ENCODE measurements at regions not wholly inside any gene's neighbourhood (a gene's known extent, or its start where the extent isn't known, plus 50 kb on each side); places are given as distances from the start of the nearest gene placed in this dataset.
"Not testable (repeated sequence)": the region's sequence is repeated elsewhere in the genome, so short reads cannot be mapped to it uniquely, and the experiment has no call there.

DNA sequence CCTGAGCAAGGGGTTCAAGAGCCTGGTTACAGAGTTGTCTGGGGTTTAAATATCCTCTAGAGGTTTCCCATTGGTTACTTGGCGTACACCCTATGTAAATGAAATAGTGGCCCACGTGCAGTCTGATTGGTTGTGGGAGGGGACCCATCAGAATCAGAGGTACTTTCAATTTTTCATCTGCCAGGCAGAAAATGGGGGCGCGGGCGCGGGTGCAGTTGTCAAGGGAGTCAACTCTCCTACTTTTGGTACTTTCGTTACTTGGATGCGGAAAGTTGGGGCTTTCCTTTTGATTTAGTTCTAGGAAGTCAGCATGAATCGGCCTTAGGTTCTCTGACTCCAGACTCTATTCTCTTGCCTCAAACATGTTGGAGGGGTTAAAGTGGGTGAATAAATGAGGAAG, 83.2 kb downstream of the DNAJB9 start:
- Mint-ChIP-seq H3K27ac (no peak overlapping the region), H3K36me3 (ENCODE audit: low read depth) (no peaks in the 10 kb centered on the region), H3K9me3 (no peaks in the 10 kb centered on the region), H3K27me3 (no peaks in the 10 kb centered on the region), H3K4me3 (no peak overlapping the region), H3K4me1 (ENCODE audit: low read depth) (no peaks in the 10 kb centered on the region)
- ChIA-PET POLR2A (no interaction called here), CTCF (no interaction called here)
- ATAC-seq: no peak
- intact Hi-C loops (cut with micrococcal nuclease): no loop called here
- no peak for DNase-seq
- TF ChIP-seq, protein P1, sequence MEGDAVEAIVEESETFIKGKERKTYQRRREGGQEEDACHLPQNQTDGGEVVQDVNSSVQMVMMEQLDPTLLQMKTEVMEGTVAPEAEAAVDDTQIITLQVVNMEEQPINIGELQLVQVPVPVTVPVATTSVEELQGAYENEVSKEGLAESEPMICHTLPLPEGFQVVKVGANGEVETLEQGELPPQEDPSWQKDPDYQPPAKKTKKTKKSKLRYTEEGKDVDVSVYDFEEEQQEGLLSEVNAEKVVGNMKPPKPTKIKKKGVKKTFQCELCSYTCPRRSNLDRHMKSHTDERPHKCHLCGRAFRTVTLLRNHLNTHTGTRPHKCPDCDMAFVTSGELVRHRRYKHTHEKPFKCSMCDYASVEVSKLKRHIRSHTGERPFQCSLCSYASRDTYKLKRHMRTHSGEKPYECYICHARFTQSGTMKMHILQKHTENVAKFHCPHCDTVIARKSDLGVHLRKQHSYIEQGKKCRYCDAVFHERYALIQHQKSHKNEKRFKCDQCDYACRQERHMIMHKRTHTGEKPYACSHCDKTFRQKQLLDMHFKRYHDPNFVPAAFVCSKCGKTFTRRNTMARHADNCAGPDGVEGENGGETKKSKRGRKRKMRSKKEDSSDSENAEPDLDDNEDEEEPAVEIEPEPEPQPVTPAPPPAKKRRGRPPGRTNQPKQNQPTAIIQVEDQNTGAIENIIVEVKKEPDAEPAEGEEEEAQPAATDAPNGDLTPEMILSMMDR (IDR thresholded peaks at IDR 0.05): no peak

DNA sequence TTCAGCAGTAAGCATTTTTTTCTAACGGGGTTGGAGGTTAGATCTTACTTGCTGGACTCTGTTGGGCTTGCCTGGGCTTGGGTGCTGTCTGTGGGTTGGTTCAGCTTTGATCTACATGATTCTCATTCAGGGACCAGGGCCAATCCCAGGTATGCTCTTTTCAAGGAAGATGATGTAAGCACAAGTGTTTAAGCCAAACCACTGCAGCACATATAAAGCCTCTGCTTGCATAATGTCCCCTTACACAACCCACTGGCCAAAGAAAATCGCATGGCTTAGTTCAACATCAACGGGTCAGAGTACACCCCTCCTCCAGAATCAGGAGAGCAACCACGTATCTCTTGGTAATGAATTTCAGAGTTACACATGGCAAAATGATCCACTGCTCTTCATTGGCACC, 83.9 kb downstream of the DNAJB9 start:
- DNase-seq: no peak
- no peaks in the 10 kb centered on the region for H3K27me3 Mint-ChIP-seq
- CTCF ChIA-PET: no interaction called here
- H3K36me3 Mint-ChIP-seq (ENCODE audit: low read depth): no peaks in the 10 kb centered on the region
- POLR2A ChIA-PET: no interaction called here
- no peak for ATAC-seq
- no peak overlapping the region for H3K4me3 Mint-ChIP-seq
- H3K4me1 Mint-ChIP-seq (ENCODE audit: low read depth): no peaks in the 10 kb centered on the region
- intact Hi-C loops (cut with micrococcal nuclease): no loop called here
- H3K27ac Mint-ChIP-seq: no peak overlapping the region
- TF ChIP-seq, protein P1 (IDR thresholded peaks at IDR 0.05): no peak
- H3K9me3 Mint-ChIP-seq: no peaks in the 10 kb centered on the region

DNA sequence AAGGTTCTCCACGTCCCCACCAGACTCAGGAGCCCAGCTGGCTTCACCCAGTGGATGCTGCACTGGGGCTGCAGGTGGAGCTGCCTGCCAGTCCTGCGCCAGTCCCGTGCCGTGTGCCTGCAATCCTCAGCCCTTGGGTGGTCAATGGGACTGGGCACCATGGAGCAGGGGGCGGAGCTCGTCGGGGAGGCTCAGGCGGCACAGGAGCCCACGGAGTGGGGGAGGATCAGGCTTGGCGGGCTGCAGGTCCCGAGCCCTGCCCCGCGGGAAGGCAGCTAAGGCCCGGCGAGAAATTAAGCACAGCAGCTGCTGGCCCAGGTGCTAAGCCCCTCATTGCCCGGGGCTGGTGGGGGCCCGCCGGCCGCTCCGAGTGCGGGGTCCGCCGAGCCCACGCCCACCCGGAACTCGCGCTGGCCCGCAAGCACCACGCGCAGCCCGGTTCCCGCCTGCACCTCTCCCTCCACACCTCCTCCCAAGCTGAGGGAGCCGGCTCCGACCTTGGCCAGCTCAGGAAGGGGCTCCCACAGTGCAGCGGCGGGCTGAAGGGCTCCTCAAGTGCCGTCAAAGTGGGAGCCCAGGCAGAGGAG, 87.6 kb downstream of the DNAJB9 start:
- CTCF ChIA-PET; ATAC-seq; H3K9me3 Mint-ChIP-seq; H3K4me1 Mint-ChIP-seq (ENCODE audit: low read depth); intact Hi-C loops (cut with micrococcal nuclease); H3K27me3 Mint-ChIP-seq; DNase-seq; H3K4me3 Mint-ChIP-seq; H3K27ac Mint-ChIP-seq; H3K36me3 Mint-ChIP-seq (ENCODE audit: low read depth): not testable (repeated sequence)
- POLR2A ChIA-PET: interaction anchor here (0.6 kb wide), 1 partner anchor 107 kb away, joined by 3 read pairs; no protein-coding TSS in a partner anchor

DNA sequence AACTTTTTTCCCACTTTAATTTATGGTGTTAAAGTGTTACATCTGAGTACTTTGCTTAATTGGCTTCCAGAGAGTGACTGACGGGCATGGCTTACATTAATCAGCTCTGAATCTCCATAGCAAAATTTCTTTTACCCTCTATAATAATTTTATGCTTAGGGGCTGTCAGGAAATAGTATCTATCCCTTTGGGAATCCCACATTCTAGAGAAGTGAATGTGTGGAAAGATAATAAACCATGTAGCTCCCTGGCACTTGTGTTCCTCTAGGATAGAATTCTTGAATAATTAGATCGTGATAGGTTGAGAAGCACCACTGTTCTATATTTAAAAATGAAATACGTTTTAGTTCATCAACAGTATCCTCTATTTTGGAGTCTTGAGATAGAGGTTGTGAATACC, 89.6 kb downstream of the DNAJB9 start:
- Mint-ChIP-seq H3K27me3 (no peaks in the 10 kb centered on the region), H3K36me3 (ENCODE audit: low read depth) (no peaks in the 10 kb centered on the region), H3K4me3 (no peak overlapping the region), H3K9me3 (no peaks in the 10 kb centered on the region), H3K4me1 (ENCODE audit: low read depth) (no peaks in the 10 kb centered on the region), H3K27ac (no peak overlapping the region)
- intact Hi-C loops (cut with micrococcal nuclease): no loop called here
- ChIA-PET CTCF (no interaction called here), POLR2A (no interaction called here)
- TF ChIP-seq, protein P1 (IDR thresholded peaks at IDR 0.05): no peak
- DNase-seq (no peak), ATAC-seq (no peak)

DNA sequence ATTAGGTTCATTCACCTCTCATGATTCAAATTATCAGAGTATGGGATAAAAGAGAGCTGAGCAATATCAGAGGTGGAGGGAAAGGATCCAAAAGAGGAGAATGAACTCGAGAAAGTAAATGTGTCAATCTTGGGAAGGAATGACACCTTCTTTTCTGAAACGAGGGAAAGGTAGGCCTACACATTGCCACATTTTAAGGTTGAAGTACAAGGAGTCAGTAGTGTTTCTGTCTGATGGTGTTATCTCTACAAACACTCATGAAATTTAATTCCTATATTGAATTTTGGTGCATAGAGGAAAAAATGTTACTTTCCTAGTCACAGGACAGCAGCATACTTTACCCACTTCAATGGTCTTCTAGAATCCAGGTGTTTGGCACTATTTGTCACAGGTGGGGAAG, 90.2 kb downstream of the DNAJB9 start:
- ChIA-PET POLR2A (no interaction called here), CTCF (interaction anchor here (0.6 kb wide), 1 partner anchor 176 kb away, joined by 3 read pairs; no protein-coding TSS in a partner anchor)
- TF ChIP-seq, protein P1 (IDR thresholded peaks at IDR 0.05): no peak

More for the DNA sequence above, 90.2 kb downstream of the DNAJB9 start:
- intact Hi-C loops (cut with micrococcal nuclease): no loop called here
- no peak overlapping the region for H3K4me3 Mint-ChIP-seq
- no peak for DNase-seq
- no peak for ATAC-seq
- no peaks in the 10 kb centered on the region for H3K36me3 Mint-ChIP-seq (ENCODE audit: low read depth)
- no peaks in the 10 kb centered on the region for H3K27me3 Mint-ChIP-seq
- H3K4me1 Mint-ChIP-seq (ENCODE audit: low read depth): no peaks in the 10 kb centered on the region
- no peak overlapping the region for H3K27ac Mint-ChIP-seq
- H3K9me3 Mint-ChIP-seq: no peaks in the 10 kb centered on the region

Measured in activated CD8-positive, alpha-beta T cell treated with anti-CD3 and anti-CD28 coated beads for 36 hours (primary cell).